ENCODE measurements at regions not wholly inside any gene's neighbourhood (a gene's known extent, or its start where the extent isn't known, plus 50 kb on each side); places are given as distances from the start of the nearest gene placed in this dataset.

GRCh38 chr14:22047115-22047514 is 373.5 kb upstream of the OR4E1 start:
- H3K4me3 ChIP-seq (ENCODE audit: control insufficient read depth, low read depth, low read length) = no peak overlapping the region
- DNase-seq (ENCODE audit: low read depth) = no peak
- no peak for TF ChIP-seq CTCF (IDR thresholded peaks at IDR 0.05; ENCODE audit: control insufficient read depth, insufficient read depth, low read depth, low read length, missing control alignments)

GRCh38 chr14:22046063-22046462 is 372.4 kb upstream of the OR4E1 start:
- H3K4me3 ChIP-seq (ENCODE audit: control insufficient read depth, low read depth, low read length) = no peak overlapping the region
- no peak for TF ChIP-seq CTCF (IDR thresholded peaks at IDR 0.05; ENCODE audit: control insufficient read depth, insufficient read depth, low read depth, low read length, missing control alignments)
- no peak for DNase-seq (ENCODE audit: low read depth)

DNA sequence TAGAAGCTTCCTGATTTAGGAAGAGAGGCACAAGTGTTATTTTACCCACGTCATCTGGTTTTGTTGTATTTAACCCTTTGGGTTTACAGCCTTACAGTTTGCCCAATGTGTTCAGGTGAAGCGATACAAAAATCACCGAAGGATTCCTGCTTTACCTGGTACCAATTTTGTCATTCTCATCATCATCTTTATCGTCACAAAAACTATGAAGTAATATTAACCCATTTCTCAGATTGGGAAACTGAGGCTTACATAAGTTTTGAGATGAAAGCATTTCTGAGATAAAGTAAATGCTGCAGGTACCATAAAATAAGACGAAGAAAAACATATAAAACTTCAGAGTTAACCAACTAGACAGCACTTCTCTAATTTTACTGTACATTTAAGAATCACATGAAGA is 370.6 kb upstream of the OR4E1 start:
- DNase-seq (ENCODE audit: low read depth) = no peak
- TF ChIP-seq CTCF (IDR thresholded peaks at IDR 0.05; ENCODE audit: control insufficient read depth, insufficient read depth, low read depth, low read length, missing control alignments) = no peak
- no peak overlapping the region for H3K4me3 ChIP-seq (ENCODE audit: control insufficient read depth, low read depth, low read length)

GRCh38 chr14:22040781-22041125 is 367.1 kb upstream of the OR4E1 start:
- H3K4me3 ChIP-seq (ENCODE audit: control insufficient read depth, low read depth, low read length) = no peak overlapping the region
- no peak for DNase-seq (ENCODE audit: low read depth)
- no peak for TF ChIP-seq CTCF (IDR thresholded peaks at IDR 0.05; ENCODE audit: control insufficient read depth, insufficient read depth, low read depth, low read length, missing control alignments)

DNA sequence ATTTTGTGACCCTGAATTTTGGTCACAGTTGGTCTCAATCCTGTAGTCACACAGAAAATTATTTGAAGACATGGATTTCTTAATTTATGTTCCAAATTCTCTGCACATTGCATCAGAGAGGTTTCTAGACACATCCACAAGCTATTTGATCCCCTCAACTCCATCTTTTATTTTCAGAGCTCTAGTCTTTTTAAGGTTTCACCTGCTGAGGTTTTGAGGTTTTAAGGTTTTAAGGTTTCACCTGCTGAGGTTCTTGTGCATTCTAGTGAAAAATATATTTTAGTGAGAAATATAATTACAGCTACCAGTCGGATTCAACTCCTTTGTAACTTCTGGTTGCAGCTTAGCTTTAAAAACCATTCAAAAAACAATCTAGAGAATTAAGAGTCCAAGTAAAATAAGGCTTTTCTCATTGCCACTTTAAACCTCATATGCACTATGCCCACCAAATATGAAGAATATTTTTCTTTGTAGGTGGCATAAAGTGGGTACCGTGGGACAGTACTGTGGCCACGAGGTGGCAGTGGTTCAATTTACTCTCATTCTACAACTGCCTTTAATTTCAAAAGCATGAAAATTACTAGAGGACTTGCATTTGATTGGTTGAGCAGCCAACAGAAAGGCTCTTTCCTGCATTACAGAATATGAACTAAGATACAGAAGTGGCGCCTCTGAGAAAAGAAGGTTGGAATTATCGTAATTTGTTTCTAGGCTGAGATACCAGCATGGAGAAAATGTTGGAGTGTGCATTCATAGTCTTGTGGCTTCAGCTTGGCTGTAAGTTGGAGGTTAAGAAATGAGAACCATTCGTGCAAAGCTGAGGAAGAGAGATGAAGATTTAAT is 366.5 kb upstream of the OR4E1 start:
- TF ChIP-seq CTCF (IDR thresholded peaks at IDR 0.05; ENCODE audit: control insufficient read depth, insufficient read depth, low read depth, low read length, missing control alignments) = peak; percentile 2
- no peak overlapping the region for H3K4me3 ChIP-seq (ENCODE audit: control insufficient read depth, low read depth, low read length)
- DNase-seq (ENCODE audit: low read depth) = no peak

GRCh38 chr14:22036541-22037239 is 363.1 kb upstream of the OR4E1 start:
- no peak overlapping the region for H3K4me3 ChIP-seq (ENCODE audit: control insufficient read depth, low read depth, low read length)
- no peak for TF ChIP-seq CTCF (IDR thresholded peaks at IDR 0.05; ENCODE audit: control insufficient read depth, insufficient read depth, low read depth, low read length, missing control alignments)
- no peak for DNase-seq (ENCODE audit: low read depth)

Measured in AG09309 (cell line).